Lower leg skin (tissue), 3 donors: ENCODE measurements at regions not wholly inside any gene's neighbourhood (a gene's known extent, or its start where the extent isn't known, plus 50 kb on each side); places are given as distances from the start of the nearest gene placed in this dataset.

Experiments used
- POLR2A ChIP-seq, 2 donors: fragments of 450-650 bp; IDR thresholded peaks; one replicate each; pipeline ENCODE4 v1.6.1; 2016 to 2017; ENCODE audit warnings: antibody characterized with exemption in 2 of 2, mild to moderate bottlenecking in 1 of 2, moderate library complexity in 1 of 2
- TF ChIP-seq, protein P1 (sequence below), 3 donors: fragments of 450-650 bp; IDR thresholded peaks; one replicate each; pipeline ENCODE4 v1.5.1; 2016; ENCODE audit warnings: antibody characterized with exemption in 3 of 3, mild to moderate bottlenecking in 3 of 3, moderate library complexity in 2 of 3

DNA sequence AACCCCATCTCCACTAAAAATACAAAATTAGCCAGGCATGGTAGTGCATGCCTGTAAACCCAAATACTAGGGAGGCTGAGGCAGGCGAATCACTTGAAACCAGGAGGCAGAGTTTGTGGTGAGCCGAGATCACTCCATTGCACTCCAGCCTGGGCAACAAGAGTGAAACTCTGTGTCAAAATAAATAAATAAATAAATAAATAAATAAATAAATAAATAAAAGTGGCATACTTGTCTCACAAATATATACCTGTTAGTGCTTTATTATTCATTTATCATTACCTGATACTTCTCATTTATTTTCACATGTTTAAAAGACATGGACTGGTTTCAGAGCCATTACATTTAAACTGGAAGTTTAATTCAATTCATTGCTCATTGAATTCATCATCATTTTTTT lies 491.4 kb upstream of the CDH7 start:
- TF ChIP-seq, protein P1, sequence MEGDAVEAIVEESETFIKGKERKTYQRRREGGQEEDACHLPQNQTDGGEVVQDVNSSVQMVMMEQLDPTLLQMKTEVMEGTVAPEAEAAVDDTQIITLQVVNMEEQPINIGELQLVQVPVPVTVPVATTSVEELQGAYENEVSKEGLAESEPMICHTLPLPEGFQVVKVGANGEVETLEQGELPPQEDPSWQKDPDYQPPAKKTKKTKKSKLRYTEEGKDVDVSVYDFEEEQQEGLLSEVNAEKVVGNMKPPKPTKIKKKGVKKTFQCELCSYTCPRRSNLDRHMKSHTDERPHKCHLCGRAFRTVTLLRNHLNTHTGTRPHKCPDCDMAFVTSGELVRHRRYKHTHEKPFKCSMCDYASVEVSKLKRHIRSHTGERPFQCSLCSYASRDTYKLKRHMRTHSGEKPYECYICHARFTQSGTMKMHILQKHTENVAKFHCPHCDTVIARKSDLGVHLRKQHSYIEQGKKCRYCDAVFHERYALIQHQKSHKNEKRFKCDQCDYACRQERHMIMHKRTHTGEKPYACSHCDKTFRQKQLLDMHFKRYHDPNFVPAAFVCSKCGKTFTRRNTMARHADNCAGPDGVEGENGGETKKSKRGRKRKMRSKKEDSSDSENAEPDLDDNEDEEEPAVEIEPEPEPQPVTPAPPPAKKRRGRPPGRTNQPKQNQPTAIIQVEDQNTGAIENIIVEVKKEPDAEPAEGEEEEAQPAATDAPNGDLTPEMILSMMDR (IDR thresholded peaks at IDR 0.05), result no peak
- TF ChIP-seq POLR2A (IDR thresholded peaks at IDR 0.05), result no peak
